Iris pigment epithelial cell (primary cell): ENCODE measurements at regions not wholly inside any gene's neighbourhood (a gene's known extent, or its start where the extent isn't known, plus 50 kb on each side); places are given as distances from the start of the nearest gene placed in this dataset.

Source experiments
- DNase-seq: peaks from one replicate; pipeline ENCODE4 v3.0.0-alpha.2; 2011; ENCODE audit warnings: low read depth

DNA sequence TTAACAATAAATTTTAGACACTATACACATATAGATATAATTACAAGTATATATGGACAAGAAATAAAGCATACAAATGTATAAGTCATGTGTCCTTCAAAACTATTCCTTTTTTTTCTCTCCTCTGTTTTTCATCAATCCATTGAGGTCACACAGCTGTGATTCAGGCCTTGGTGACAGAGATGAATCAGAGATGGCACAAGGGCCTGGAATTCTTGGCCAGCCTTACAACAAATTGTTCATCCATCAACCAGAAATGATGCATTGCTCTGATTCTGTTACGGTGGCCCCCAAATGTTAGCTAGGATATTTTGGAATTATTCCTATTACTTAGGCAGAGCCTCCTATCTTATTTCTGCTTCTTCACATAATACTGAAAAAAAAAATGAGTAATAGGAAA is 108.7 kb upstream of the MPDZ start:
- DNase-seq, result no peak

DNA sequence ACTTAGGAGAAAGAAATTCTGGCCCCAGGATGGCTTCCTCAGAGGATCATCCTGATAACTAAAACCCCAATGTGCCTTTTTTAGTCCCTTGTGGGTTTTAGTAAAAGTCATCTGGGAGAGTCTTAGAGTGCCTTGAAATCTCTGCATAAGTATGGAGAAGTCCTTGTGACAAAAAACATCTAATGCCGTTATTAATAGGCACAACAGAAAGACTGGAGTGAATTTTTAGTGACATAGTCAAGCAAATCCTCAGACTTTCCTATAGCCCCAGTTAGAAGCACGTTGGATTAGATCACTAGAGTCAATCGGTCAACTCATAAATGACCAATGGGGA is 108.2 kb upstream of the MPDZ start:
- no peak for DNase-seq

DNA sequence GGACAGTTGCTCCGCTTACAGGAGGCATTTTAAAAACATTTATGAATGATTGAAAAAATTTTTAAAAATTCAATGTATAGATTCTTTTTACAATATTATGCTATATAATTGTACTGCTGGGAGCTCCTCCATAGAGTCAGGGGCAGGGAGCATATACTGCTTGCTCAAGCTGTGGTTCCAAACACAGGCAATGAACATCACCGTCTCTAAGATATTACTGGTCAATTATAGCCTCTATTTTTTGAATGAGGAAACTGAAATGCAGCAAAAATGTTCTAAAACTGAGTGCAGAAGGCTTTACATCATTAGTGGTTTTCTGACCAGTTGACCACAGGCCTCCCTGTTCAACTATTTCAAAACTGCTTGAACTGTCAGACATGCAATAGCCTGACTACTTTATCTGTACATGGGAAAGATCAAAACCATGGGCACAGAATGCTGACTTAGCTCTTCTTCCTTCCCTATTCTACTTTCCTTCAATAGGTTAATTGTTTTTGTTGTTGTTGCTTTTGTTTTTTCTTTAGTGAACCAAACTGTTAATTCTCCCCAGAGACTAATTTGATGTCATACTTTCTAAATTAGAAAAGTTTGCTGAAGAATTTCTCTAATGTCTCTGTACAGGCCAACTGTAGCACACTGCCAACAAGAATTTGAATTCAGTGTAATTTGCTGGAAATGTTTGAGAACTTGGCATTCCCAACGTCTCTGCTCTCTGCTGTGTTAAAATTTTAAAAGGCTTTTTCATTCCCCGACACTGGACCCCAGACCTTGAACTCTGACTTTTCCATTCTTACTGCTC is 107.6 kb upstream of the MPDZ start:
- DNase-seq, result peak; percentile 92

DNA sequence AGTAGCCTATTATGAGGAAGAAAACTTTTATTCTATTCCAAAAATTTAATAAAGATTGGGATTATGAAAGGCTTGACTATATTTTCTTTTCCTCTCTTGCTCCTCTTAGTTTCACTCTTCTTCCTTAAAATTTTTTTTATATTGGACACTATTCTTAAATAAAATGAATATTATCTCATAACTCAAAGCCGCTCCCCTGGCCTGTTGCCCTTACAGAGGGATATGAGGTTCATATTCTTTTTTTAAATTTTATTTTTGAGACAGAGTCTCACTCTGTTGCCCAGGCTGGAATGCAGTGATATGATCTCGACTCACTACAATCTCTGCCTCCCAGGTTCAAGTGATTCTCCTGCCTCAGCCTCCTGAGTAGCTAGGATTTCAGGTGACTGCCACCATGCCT is 106.8 kb upstream of the MPDZ start:
- DNase-seq, result no peak

DNA sequence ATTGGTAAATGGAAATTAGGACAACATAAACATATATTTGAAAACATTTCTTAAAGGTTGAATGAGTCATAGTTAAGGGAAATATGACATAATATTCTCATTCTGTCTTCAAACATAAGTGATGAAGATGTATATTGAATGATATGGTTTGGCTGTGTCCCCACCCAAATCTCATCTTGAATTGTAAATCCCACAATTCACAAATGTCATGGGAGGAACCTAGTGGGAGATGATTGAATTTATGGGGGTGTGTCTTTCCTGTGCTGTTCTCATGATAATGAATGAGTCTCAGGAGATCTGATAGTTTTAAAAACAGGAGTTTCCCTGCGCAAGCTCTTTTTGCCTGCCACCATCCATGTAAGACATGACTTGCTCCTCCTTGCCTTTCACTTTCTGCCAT is 104.4 kb upstream of the MPDZ start:
- DNase-seq, result no peak

DNA sequence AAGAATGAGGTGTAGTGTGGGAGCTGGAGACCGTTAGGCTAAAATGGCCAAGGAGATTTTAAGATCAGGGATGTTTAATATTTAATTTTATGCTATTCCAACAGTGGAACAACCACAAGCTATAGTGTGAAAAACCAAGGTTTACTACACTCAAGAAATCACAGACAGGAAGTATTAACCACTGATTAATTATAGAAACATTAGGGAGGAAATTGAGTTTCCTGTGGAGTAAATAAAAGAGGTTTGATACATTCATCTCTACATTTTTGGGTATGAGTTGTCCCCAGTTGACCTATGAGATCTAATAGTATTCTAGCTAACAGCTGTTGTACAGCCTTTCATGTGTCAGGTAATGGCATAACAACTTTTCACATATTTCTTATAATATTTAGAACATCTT is 103.7 kb upstream of the MPDZ start:
- DNase-seq, result no peak

DNA sequence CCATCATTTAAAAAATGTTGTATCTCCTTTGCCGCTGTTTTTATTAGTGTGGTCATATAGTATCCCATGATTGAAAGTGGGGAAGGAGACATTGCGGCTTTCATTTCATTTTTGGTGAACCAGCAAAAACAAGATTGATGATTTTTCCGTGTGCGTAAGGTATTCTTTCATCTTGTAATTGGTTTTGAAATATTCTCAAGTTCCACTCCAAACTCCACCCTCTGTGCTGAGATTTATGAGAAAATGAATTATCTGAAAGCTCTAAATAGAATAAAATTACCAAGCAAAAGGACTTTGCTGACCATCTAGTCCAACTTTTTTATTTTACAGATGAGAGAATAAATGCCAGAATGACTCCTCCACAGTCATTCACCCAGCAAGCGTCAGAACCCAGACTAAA is 103.1 kb upstream of the MPDZ start:
- no peak for DNase-seq

DNA sequence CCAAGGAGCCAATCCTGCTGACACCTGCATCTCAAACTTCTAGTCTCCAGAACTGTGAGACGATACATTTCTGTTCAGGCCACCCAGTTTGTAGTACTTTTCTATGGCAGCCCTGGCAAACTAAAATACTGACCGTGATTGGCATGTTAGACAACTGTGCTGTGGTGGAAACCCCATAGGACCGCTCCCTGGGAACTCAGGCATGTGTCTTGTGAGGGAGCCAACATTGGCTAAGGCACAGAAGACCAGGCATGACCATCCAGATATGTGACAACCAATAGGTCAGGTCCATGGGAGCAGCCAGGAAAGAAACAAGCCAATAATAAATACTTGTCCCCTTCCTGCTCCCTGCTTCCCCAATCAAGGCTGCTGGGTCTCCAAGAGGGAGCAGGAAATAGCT is 101.4 kb upstream of the MPDZ start:
- DNase-seq, result no peak

DNA sequence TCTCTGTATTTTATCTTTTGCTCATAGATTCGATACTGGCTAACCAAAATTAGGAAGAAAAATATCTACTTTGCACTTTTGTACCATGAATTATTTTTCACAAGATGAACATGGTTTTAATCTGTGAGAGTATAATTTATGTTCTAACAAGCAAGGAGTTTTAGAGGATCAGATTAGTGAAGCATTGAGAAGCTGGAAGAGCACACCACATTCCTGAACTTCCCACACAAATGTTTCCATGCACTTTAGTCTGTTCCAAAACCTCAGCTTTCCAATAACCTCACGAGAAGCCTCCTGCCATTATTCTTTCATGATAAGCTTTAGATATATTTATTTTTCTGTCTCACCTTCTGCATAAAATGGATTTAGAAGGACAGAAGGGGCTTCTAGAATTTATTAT is 98.7 kb upstream of the MPDZ start:
- DNase-seq, result no peak

DNA sequence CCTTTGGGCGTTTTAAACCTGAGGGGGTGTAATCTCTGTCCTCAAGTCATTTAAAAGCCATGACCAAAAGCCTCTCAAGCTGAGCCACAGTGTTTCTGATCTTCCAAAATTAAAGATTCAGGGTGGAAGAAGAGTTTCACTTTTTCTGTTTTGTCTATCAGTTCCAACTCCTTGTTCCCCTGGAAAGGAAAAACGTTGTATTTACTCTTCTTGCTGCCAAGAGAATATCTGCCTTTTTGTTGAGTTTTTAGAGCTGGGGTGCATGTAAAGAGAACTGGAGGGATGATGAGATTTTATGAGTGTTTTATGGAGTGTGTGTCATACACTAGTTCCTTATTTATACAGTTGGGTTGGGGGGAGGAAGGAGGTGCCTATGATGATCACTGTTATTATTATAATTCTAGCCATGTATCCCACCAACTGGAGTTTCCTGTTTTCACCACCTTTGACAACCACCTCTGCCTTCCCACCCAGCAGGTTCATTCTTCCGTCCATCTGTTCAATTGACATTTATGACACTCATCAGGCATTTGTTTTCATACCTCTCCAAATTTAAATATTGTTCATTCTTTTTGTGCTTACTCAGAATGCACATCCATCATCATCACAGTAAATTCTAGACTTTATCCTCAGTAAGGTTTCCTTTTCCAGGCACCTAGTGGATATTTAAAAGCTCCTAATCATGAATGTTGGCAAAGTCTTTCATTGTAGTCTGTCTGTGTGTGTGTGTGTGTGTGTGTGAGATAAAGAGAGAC is 97.9 kb upstream of the MPDZ start:
- DNase-seq, result no peak

DNA sequence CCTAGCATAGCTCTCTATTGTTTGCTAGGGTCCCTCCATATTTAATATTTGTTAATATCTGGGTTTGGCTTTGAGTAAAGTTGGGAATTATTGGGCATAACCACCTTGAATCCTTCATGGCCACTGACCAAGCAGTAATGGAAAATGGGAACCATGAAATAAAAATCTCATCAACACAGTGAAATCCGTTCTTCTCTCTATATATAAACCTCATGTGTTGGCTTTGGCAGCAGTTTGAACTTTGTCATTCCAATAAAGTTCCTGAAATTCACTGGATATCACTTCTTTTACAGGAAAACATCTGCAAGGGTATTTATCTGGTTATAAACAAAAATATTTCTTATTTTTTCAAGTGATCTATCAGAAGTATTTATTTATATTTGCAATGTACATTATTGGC is 93.0 kb upstream of the MPDZ start:
- no peak for DNase-seq

DNA sequence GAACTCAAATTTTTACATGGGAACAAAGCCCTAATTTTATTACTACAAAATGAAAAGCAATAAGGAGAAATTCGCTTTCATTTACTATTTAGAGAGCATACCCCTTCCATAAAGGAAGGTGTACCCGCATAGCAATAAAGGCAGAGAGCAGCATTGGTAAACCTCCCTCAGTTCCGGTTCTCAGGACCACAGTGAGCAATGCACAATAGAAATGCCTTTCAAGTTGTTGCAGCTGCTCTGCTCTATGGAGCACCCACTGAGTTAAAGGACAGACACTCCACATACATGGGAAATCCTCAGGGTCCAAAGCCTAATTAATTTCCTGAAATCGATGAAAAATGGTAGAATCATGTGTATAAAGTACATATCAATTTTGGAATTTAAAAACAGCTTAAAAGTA is 89.9 kb upstream of the MPDZ start:
- no peak for DNase-seq

DNA sequence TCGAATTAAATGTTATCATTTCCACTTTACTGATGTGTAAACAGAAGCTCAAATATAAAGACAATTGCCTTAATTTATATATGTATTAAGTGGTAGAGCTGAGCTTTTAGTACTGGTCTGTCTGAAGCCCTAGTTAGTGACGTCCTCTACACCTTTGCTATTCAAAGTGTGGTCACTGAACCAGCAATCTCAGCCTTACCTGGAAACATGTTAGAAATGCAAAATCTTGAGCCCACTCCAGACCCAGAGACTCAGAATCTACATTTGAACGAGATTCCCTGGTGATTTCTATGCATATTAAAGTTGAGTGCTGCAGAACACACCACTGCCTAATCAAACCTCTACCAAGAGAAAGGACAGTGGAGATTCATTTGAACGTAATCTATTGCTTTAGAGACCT is 88.3 kb upstream of the MPDZ start:
- DNase-seq, result no peak

DNA sequence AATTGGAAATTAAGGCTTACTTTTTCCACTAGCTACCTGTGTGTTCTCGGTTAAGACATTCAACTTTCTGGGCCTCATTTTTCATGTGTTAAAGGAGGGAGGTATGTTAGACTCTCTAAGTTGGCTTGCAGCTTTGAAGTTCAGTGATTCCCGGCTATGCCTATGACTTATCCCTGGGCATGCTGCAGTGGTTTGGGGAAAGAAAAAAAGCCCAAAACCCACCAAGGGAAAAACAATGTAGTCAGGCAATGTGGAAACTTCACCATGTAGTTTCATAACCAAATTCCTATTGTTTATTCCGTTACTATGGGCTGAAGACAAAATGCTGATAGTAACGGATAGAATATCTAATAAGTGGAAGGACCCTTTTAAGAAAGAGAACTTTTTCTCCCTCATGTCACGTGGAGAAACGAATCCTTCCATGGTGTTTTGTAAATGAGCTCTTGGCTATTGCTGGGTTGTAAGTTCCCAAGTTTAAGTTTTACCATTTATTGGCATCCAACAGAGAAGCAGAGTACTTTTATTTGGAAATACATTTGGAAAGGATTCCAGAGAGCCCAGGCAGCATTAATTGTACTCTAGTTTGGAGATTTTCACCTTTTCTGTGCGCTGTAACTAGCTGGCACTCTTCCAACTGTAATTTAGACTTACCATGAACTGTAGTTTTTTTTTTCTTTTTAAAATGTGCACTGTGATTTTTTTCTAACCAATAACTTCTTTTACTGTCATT is 84.9 kb upstream of the MPDZ start:
- no peak for DNase-seq

DNA sequence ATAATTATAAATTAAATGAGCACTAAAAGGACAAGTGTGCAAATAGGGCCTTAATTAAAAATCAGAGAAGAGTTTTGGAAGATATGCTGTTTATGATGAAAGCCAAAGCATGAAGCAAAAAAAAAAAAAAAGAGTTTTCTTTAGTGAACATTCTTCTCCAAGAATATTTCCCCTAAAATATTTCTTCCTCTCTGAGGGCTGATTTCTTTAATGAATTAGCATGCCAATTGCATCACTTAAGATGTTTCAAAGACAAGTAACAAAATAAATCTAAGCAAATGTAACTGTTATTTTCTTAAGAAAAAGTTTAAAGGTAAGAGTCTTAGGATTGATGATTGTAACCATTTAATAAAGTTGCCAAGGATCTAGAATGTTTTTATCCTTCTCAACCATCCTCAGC is 81.6 kb upstream of the MPDZ start:
- DNase-seq, result no peak

DNA sequence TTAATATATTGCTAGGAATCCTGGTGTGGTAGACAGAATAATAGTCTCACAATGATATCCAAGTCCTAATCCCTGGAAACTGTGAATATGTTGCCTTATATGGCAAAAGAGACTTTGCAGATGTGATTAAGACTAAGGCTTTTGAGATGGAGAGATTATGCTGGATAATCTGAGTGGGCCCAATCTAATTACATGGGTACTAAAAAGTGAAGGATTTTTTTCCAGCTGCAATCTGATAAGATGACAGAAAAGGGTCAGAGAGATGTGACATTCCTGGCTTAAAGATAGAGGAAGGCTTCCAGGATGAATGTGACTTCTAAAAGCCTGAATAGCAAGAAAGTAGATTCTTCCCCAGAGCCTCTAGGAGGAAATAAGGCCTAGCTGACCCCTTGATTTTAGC is 80.7 kb upstream of the MPDZ start:
- no peak for DNase-seq

DNA sequence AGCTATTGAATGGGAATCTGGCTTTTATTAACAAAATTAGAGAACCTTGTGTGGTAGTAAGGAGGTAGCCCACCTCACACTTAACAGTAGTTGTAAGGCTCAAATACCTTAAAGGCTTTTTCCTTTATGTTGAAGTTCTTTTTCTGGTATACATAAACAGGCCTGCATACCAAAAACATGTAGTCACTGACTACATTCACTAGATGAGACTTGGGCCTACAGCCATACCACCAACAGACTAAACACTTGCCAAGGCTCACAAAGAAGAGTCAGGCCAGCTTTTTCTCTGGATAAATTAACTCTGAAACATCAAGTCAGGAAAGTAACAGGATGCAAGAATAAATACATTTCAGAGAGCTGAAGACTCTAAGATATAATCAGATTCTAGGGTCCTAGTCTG is 78.6 kb upstream of the MPDZ start:
- DNase-seq, result peak; percentile 92

DNA sequence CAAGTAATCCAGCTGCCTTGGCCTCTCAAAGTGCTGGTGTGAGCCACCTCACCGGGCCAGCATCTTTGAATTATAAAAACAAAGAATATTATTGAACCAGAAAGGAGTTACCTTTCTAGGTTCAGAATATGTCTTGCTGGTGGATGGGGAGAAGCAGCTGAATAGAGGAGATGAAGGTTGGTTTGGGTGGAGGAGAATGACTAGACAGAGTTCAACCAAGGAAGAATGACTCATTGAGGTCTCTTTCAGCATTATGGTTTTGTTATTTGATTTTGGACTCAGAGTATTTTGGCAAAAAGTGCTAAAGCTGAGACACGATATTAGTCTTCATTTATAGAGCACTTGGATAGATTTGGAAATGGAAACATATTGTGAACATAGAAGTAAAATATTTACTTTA is 75.2 kb upstream of the MPDZ start:
- DNase-seq, result peak; percentile 57

DNA sequence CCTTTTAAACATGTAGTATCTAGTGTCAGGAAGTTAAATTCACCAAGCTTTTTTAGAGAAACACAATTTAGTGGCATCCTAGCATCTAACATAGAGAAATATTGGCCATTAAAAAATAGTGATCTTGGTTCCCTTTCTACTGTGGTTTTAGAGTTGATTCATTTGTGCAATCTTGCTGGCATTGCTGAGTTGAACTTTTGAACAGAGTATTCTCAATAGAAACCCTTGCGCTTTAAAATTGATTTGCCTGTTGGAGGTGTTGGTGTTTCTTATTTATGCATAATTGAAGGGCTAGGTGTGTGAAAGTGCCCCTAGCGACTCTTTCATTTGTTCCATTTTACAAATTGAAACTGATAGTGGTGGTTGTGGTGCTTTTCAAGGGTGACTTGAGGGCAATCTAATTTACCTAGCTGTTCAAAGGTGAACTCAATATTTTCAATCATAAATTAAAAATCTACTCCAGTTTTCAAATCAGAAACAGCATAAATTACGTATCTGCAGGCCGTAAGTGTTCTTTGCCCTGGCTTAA is 73.0 kb upstream of the MPDZ start:
- no peak for DNase-seq

DNA sequence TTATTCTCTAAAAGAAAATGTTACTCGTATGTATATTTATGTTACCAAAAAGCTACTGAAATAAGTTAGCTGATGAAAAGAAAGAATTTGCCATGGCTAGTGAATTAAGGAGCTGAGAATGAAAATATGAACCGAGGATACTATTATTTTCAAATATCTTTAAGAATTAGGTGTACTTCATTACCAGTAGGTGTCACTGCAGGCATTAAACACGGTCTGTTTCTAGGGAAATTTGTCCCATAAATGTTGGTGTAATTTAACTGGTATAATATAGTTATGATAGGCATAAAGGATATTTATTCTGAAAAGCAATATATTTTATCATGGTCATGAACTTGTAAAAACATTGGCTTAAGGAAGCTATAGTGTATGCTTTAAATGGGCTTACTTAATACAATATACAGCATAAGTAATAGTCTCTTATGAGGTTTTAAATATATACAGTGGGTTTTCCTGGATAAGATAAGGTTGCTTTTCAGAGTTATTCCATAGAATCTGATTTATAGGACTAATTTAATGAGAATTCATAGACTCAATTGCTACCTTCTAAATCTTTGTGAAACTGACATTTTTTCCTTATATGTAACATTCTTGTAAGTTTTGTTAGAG is 72.4 kb upstream of the MPDZ start:
- peak; percentile 71 for DNase-seq

DNA sequence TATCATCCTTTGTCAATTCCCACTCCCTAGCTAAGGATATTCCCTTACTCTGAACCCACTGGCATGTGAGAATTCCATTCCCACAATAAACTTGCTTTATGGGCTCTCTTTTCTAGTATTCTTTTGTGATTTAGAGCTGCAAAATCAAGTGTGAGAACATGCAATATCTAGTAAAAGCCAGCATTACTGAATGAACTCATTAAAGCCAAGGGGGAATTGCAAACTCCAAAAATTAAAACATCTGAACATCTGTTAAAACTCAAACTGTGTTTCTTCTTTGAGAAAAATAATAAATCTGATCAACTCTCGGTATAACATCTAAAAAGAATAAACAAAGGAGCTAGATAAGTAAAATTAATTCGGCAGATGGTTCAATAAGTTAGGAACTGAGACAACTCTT is 53.1 kb upstream of the MPDZ start:
- no peak for DNase-seq

DNA sequence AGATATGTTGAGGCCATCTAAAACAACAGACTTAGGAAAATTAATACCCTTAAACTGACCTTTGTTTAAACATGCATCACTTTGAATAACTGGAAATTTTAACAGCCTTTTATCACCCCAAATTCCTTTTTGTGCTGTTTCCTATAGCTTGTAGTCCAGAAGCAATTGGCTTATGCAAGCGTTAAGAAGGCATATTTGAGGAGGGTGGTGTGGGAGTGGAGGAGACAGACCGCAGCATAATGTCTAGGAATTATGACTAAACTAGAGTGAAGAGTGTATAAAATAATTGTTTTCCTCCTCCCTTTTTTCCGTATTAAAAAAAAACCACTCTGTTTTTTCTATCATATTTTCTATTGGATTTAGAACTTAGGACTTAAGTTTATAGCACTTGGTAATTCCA is 51.8 kb upstream of the MPDZ start:
- no peak for DNase-seq
